Cardiac fibroblast (primary cell): ENCODE measurements at regions not wholly inside any gene's neighbourhood (a gene's known extent, or its start where the extent isn't known, plus 50 kb on each side); places are given as distances from the start of the nearest gene placed in this dataset.
A peak's percentile ranks its signal among the peaks of the same experiment; 100 is the strongest.

Experiments
- DNase-seq, 2 donors: peaks; one replicate each; pipeline versions ENCODE4 v3.0.0 to v3.0.0-alpha.2; 2010; ENCODE audit warnings: low read depth in 2 of 2
- H3K4me3 ChIP-seq, 2 donors: replicated peaks in 1 of 2; 1 replicate in 1 of 2; 2 replicates in 1 of 2; pipeline ENCODE4 v1.5.1; 2011; ENCODE audit warnings: low read depth in 2 of 2, low read length in 2 of 2, mild to moderate bottlenecking in 2 of 2, moderate library complexity in 1 of 2
- CTCF ChIP-seq: IDR thresholded peaks from one replicate; pipeline ENCODE4 v1.5.1; 2011; ENCODE audit warnings: low read depth, mild to moderate bottlenecking, low read length, inconsistent platforms

- peak; percentile 41 to 48 for DNase-seq
- H3K4me3 ChIP-seq = peak overlapping the region; percentile 28 to 41
These were observed 56.2 kb upstream of the SMYD2 start for GRCh38 chr1:214224611-214225354.

GRCh38 chr1:214228976-214229375 lies 52.0 kb upstream of the SMYD2 start:
- no peak for TF ChIP-seq CTCF
- DNase-seq = no peak
- no peak overlapping the region for H3K4me3 ChIP-seq

More at GRCh38 chr1:214224611-214225354, 56.2 kb upstream of the SMYD2 start:
- no peak for TF ChIP-seq CTCF

- no peak for TF ChIP-seq CTCF
- no peak overlapping the region for H3K4me3 ChIP-seq
- no peak for DNase-seq
These were observed 51.2 kb upstream of the SMYD2 start for GRCh38 chr1:214229736-214230135.
